IMR-90 (cell line): ENCODE measurements at regions not wholly inside any gene's neighbourhood (a gene's known extent, or its start where the extent isn't known, plus 50 kb on each side); places are given as distances from the start of the nearest gene placed in this dataset.
"Not testable (repeated sequence)": the region's sequence is repeated elsewhere in the genome, so short reads cannot be mapped to it uniquely, and the experiment has no call there.

Source experiments
- CTCF ChIP-seq: conservative IDR thresholded peaks from 2 replicates; pipeline ENCODE4 v1.5.1; 2012; ENCODE audit warnings: mild to moderate bottlenecking, low read depth, low read length, improper control_type of control experiment
- FOS ChIP-seq: fragments of 150-350 bp; IDR thresholded peaks from 2 replicates; pipeline ENCODE4 v1.6.1; 2016; ENCODE audit warnings: low read depth, low read length

GRCh38 chr3:18173891-18174290 is 251.2 kb downstream of the SATB1 start:
- TF ChIP-seq FOS, CTCF: not testable (repeated sequence)
